GM19372 (cell line): ENCODE measurements at regions not wholly inside any gene's neighbourhood (a gene's known extent, or its start where the extent isn't known, plus 50 kb on each side); places are given as distances from the start of the nearest gene placed in this dataset.

ENCODE experiments used
- ATAC-seq: cut with Tn5 transposase; IDR thresholded peaks from one replicate; pipeline ENCODE4 v1.9.1; 2021; ENCODE audit warnings: mild to moderate bottlenecking, low read depth, moderate library complexity; ENCODE audit not compliant: unreplicated experiment

GRCh38 chr3:79930196-79930595 is 162.4 kb upstream of the ROBO1 start:
- no peak for ATAC-seq

- no peak for ATAC-seq
These were observed 161.1 kb upstream of the ROBO1 start for GRCh38 chr3:79928687-79929408.

- no peak for ATAC-seq
These were observed 158.7 kb upstream of the ROBO1 start for GRCh38 chr3:79926522-79926921.

GRCh38 chr3:79922633-79923032 is 154.8 kb upstream of the ROBO1 start:
- ATAC-seq, result no peak

- ATAC-seq, result no peak
These were observed 149.8 kb upstream of the ROBO1 start for GRCh38 chr3:79917561-79917960.

GRCh38 chr3:79910337-79910736 is 142.5 kb upstream of the ROBO1 start:
- no peak for ATAC-seq

- ATAC-seq, result no peak
These were observed 138.3 kb upstream of the ROBO1 start for GRCh38 chr3:79906106-79906505.

GRCh38 chr3:79902151-79902550 is 134.4 kb upstream of the ROBO1 start:
- no peak for ATAC-seq

GRCh38 chr3:79898907-79899306 is 131.1 kb upstream of the ROBO1 start:
- no peak for ATAC-seq

- no peak for ATAC-seq
These were observed 128.3 kb upstream of the ROBO1 start for GRCh38 chr3:79896086-79896485.

GRCh38 chr3:79887213-79887612 is 119.4 kb upstream of the ROBO1 start:
- ATAC-seq, result no peak

- ATAC-seq, result no peak
These were observed 118.4 kb upstream of the ROBO1 start for GRCh38 chr3:79886204-79886603.

GRCh38 chr3:79885407-79885806 is 117.6 kb upstream of the ROBO1 start:
- no peak for ATAC-seq

- no peak for ATAC-seq
These were observed 116.6 kb upstream of the ROBO1 start for GRCh38 chr3:79884354-79884753.

GRCh38 chr3:79881431-79881830 is 113.6 kb upstream of the ROBO1 start:
- no peak for ATAC-seq

GRCh38 chr3:79878708-79879107 is 110.9 kb upstream of the ROBO1 start:
- no peak for ATAC-seq

- no peak for ATAC-seq
These were observed 106.8 kb upstream of the ROBO1 start for GRCh38 chr3:79874646-79875045.

- ATAC-seq, result no peak
These were observed 104.7 kb upstream of the ROBO1 start for GRCh38 chr3:79872483-79872882.

- ATAC-seq, result no peak
These were observed 103.9 kb upstream of the ROBO1 start for GRCh38 chr3:79871656-79872055.

- no peak for ATAC-seq
These were observed 102.5 kb upstream of the ROBO1 start for GRCh38 chr3:79870313-79870620.

- ATAC-seq, result no peak
These were observed 101.9 kb upstream of the ROBO1 start for GRCh38 chr3:79869461-79870312.

- ATAC-seq, result no peak
These were observed 98.4 kb upstream of the ROBO1 start for GRCh38 chr3:79866162-79866561.
